ENCODE measurements at regions not wholly inside any gene's neighbourhood (a gene's known extent, or its start where the extent isn't known, plus 50 kb on each side); places are given as distances from the start of the nearest gene placed in this dataset.

- Histone ChIP-seq H3K9ac (ENCODE audit: low read length) (no peak overlapping the region), H3K36me3 (replicated peaks in 1 of 2; ENCODE audit: control extremely low read depth in 1 of 2, control insufficient read depth in 1 of 2, extremely low read depth in 1 of 2, insufficient read depth in 2 of 2, low read length in 1 of 2) (peaks cover 0 to 3% of the 10 kb centered on the region in 2 experiments), H3K9me3 (ENCODE audit: control extremely low read depth in 1 of 3, control insufficient read depth in 2 of 3, insufficient read depth in 1 of 3, low read length in 2 of 3) (no peaks in the 10 kb centered on the region), H3K27ac (ENCODE audit: low read length in 2 of 2) (no peak overlapping the region), H3K79me2 (ENCODE audit: control insufficient read depth, insufficient read depth, low read length) (peaks cover 97% of the 10 kb centered on the region), H3K27me3 (replicated peaks in 1 of 4; ENCODE audit: control extremely low read depth in 1 of 4, control insufficient read depth in 3 of 4, insufficient read depth in 4 of 4, low read length in 3 of 4) (no peaks in the 10 kb centered on the region), H2AFZ (ENCODE audit: insufficient read depth, low read depth, low read length, poor library complexity, severe bottlenecking) (no peak overlapping the region), H4K20me1 (ENCODE audit: control insufficient read depth, insufficient read depth, low read length, poor library complexity, severe bottlenecking) (peaks cover 39% of the 10 kb centered on the region), H3K4me1 (ENCODE audit: control insufficient read depth in 2 of 2, insufficient read depth in 2 of 2, low read length in 2 of 2) (peaks cover 3 to 6% of the 10 kb centered on the region in 2 donors), H3K4me3 (ENCODE audit: control extremely low read depth in 1 of 5, extremely low read depth in 1 of 5, insufficient read depth in 1 of 5, low read depth in 2 of 5, low read length in 4 of 5) (no peak overlapping the region), H3K4me2 (replicated peaks; ENCODE audit: low read depth, low read length, poor library complexity, severe bottlenecking) (no peak overlapping the region)
- 97% methylated on average over 4 of the region's 4 CpGs for WGBS (ENCODE audit: insufficient coverage)
- no peak for TF ChIP-seq EZH2 (IDR thresholded peaks at IDR 0.05; ENCODE audit: borderline replicate concordance, insufficient read depth, low read depth, low read length, poor library complexity, severe bottlenecking)
- TF ChIP-seq, protein P1, sequence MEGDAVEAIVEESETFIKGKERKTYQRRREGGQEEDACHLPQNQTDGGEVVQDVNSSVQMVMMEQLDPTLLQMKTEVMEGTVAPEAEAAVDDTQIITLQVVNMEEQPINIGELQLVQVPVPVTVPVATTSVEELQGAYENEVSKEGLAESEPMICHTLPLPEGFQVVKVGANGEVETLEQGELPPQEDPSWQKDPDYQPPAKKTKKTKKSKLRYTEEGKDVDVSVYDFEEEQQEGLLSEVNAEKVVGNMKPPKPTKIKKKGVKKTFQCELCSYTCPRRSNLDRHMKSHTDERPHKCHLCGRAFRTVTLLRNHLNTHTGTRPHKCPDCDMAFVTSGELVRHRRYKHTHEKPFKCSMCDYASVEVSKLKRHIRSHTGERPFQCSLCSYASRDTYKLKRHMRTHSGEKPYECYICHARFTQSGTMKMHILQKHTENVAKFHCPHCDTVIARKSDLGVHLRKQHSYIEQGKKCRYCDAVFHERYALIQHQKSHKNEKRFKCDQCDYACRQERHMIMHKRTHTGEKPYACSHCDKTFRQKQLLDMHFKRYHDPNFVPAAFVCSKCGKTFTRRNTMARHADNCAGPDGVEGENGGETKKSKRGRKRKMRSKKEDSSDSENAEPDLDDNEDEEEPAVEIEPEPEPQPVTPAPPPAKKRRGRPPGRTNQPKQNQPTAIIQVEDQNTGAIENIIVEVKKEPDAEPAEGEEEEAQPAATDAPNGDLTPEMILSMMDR (IDR thresholded peaks at IDR 0.05) = no peak
- intact Hi-C loops (cut with micrococcal nuclease) = no loop called here
- no peaks in the 10 kb centered on the region for H3K9me3 Mint-ChIP-seq (ENCODE audit: insufficient read depth)
- no peaks in the 10 kb centered on the region for H3K27me3 Mint-ChIP-seq
- ATAC-seq (ENCODE audit: low read depth) (no peak), DNase-seq (no peak)
- ChIA-PET POLR2A (no interaction called here), CTCF (no interaction called here)
- H3K27ac Mint-ChIP-seq = no peak overlapping the region
- peaks cover 30% of the 10 kb centered on the region for H3K4me1 Mint-ChIP-seq
- H3K4me3 Mint-ChIP-seq = no peak overlapping the region
These were observed 59.0 kb upstream of the TULP4 start for GRCh38 chr6:158253248-158253647.

DNA sequence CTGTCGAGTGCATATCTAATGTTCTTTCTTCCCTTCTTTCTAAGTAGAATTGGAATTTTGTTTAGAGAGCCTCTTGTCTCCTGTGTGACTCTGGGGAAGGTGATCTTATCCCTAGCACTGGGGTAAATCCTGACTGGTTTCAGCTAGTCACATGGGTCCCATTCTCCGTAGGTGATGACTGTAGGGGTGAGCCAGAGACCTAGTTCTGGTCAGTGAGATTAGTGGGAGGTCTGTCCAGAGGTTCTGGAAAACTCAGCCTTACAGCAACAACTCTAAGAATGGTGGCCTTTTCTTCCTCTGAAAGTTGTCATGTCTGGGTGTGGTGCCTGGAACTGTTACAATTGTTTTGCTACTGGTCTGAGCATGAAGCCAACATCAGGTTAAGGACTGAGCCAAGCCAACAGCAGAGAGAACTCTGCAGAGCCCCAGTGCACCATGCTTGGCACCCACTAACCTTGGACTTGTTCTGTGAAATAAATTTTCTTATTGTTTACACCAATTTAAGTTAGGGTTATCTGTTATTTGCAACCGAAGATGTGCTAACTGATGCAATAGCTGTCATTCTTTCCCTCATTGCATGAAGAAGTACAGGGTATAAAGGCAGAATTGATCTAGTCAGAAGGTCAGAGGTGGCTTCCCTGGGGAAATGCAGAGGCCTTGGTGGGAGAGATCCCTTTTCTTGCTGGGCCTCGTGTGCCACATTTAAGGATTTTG, 56.8 kb upstream of the TULP4 start:
- DNase-seq (no peak), ATAC-seq (ENCODE audit: low read depth) (no peak)
- Histone ChIP-seq H3K79me2 (ENCODE audit: control insufficient read depth, insufficient read depth, low read length) (peaks cover 93% of the 10 kb centered on the region), H2AFZ (ENCODE audit: insufficient read depth, low read depth, low read length, poor library complexity, severe bottlenecking) (no peak overlapping the region), H3K9me3 (ENCODE audit: control extremely low read depth in 1 of 3, control insufficient read depth in 2 of 3, insufficient read depth in 1 of 3, low read length in 2 of 3) (no peaks in the 10 kb centered on the region), H3K9ac (ENCODE audit: low read length) (no peak overlapping the region), H3K4me3 (ENCODE audit: control extremely low read depth in 1 of 5, extremely low read depth in 1 of 5, insufficient read depth in 1 of 5, low read depth in 2 of 5, low read length in 4 of 5) (no peak overlapping the region), H3K4me1 (ENCODE audit: control insufficient read depth in 2 of 2, insufficient read depth in 2 of 2, low read length in 2 of 2) (peaks cover 7 to 10% of the 10 kb centered on the region in 2 donors), H3K4me2 (replicated peaks; ENCODE audit: low read depth, low read length, poor library complexity, severe bottlenecking) (no peak overlapping the region), H3K36me3 (replicated peaks in 1 of 2; ENCODE audit: control extremely low read depth in 1 of 2, control insufficient read depth in 1 of 2, extremely low read depth in 1 of 2, insufficient read depth in 2 of 2, low read length in 1 of 2) (peaks cover 0 to 3% of the 10 kb centered on the region in 2 experiments), H3K27me3 (replicated peaks in 1 of 4; ENCODE audit: control extremely low read depth in 1 of 4, control insufficient read depth in 3 of 4, insufficient read depth in 4 of 4, low read length in 3 of 4) (no peaks in the 10 kb centered on the region), H3K27ac (ENCODE audit: low read length in 2 of 2) (no peak overlapping the region), H4K20me1 (ENCODE audit: control insufficient read depth, insufficient read depth, low read length, poor library complexity, severe bottlenecking) (peaks cover 47% of the 10 kb centered on the region)
- no peaks in the 10 kb centered on the region for H3K27me3 Mint-ChIP-seq
- ChIA-PET POLR2A (no interaction called here), CTCF (interaction anchor here (0.6 kb wide), 1 partner anchor 781 kb away, joined by 3 read pairs; no protein-coding TSS in a partner anchor)
- TF ChIP-seq, protein P1 (IDR thresholded peaks at IDR 0.05) = no peak
- no peak for TF ChIP-seq EZH2 (IDR thresholded peaks at IDR 0.05; ENCODE audit: borderline replicate concordance, insufficient read depth, low read depth, low read length, poor library complexity, severe bottlenecking)
- no peak overlapping the region for H3K4me3 Mint-ChIP-seq
- peaks cover 35% of the 10 kb centered on the region for H3K4me1 Mint-ChIP-seq
- WGBS (ENCODE audit: insufficient coverage) = no CpG with 5 or more reads among the region's 4 CpGs
- no peaks in the 10 kb centered on the region for H3K9me3 Mint-ChIP-seq (ENCODE audit: insufficient read depth)
- no peak overlapping the region for H3K27ac Mint-ChIP-seq
- intact Hi-C loops (cut with micrococcal nuclease) = no loop called here

Measured in B cell (primary cell).